HepG2 (cell line): ENCODE measurements at regions not wholly inside any gene's neighbourhood (a gene's known extent, or its start where the extent isn't known, plus 50 kb on each side); places are given as distances from the start of the nearest gene placed in this dataset.

Source experiments
- ARID2 ChIP-seq: sonication (generic); formaldehyde crosslinking; IDR thresholded peaks from 2 replicates; pipeline ENCODE4 v1.8.1; 2022; ENCODE audit warnings: mild to moderate bottlenecking, missing genetic modification reagents, borderline replicate concordance
- ATF7 ChIP-seq, 2 experiments: fragments of 450-650 bp in 1 of 2; sonication (generic) in 1 of 2; formaldehyde crosslinking in 1 of 2; IDR thresholded peaks; 2 replicates each; pipeline versions ENCODE4 v1.4.0 to v1.6.1; 2016 to 2020; ENCODE audit warnings: antibody characterized with exemption in 1 of 2, mild to moderate bottlenecking in 1 of 2, missing genetic modification reagents in 1 of 2
- CEBPB ChIP-seq: IDR thresholded peaks from 2 replicates; pipeline ENCODE4 v1.6.1; 2011; ENCODE audit warnings: low read depth, low read length, improper control_type of control experiment, borderline replicate concordance
- IRX3 ChIP-seq: sonication (generic); formaldehyde crosslinking; IDR thresholded peaks from 2 replicates; pipeline ENCODE4 v1.8.1; 2023; ENCODE audit warnings: mild to moderate bottlenecking, low read depth, missing genetic modification reagents, borderline replicate concordance
- KDM5A ChIP-seq: fragments of 200-600 bp; sonication (generic); IDR thresholded peaks from 2 replicates; pipeline ENCODE4 v1.7.0; 2018; ENCODE audit warnings: antibody characterized with exemption, mild to moderate bottlenecking, low read length, borderline replicate concordance
- RAD21 ChIP-seq: fragments of 450-650 bp; formaldehyde crosslinking; IDR thresholded peaks from 2 replicates; pipeline ENCODE4 v1.5.0; 2020; ENCODE audit warnings: mild to moderate bottlenecking
- SOX5 ChIP-seq: IDR thresholded peaks from 2 replicates; pipeline ENCODE4 v1.6.1; 2016; ENCODE audit warnings: borderline replicate concordance
- ZNF839 ChIP-seq: sonication (generic); formaldehyde crosslinking; IDR thresholded peaks from 2 replicates; pipeline ENCODE4 v1.4.0; 2020; ENCODE audit warnings: missing genetic modification reagents, mild to moderate bottlenecking, borderline replicate concordance
- TF ChIP-seq, protein P1 (sequence below): sonication (generic); formaldehyde crosslinking; IDR thresholded peaks from 2 replicates; pipeline ENCODE4 v1.4.0; 2020; ENCODE audit warnings: mild to moderate bottlenecking, missing genetic modification reagents, borderline replicate concordance
- TF ChIP-seq, protein P2 (sequence below), 2 experiments: sonication (generic) in 1 of 2; formaldehyde crosslinking in 1 of 2; IDR thresholded peaks; 2 replicates each; pipeline versions ENCODE4 v1.5.1 to v1.6.1; 2011 to 2020; ENCODE audit warnings: borderline replicate concordance in 1 of 2, low read depth in 1 of 2, low read length in 1 of 2, mild to moderate bottlenecking in 1 of 2, missing genetic modification reagents in 1 of 2, moderate library complexity in 1 of 2
- TF ChIP-seq, protein P3 (sequence below): sonication (generic); formaldehyde crosslinking; IDR thresholded peaks from 2 replicates; pipeline ENCODE4 v1.8.1; 2022; ENCODE audit warnings: low read depth, mild to moderate bottlenecking, missing genetic modification reagents
- TF ChIP-seq, protein P4 (sequence below): sonication (generic); formaldehyde crosslinking; IDR thresholded peaks from 2 replicates; pipeline ENCODE4 v1.4.0; 2020; ENCODE audit warnings: missing genetic modification reagents

DNA sequence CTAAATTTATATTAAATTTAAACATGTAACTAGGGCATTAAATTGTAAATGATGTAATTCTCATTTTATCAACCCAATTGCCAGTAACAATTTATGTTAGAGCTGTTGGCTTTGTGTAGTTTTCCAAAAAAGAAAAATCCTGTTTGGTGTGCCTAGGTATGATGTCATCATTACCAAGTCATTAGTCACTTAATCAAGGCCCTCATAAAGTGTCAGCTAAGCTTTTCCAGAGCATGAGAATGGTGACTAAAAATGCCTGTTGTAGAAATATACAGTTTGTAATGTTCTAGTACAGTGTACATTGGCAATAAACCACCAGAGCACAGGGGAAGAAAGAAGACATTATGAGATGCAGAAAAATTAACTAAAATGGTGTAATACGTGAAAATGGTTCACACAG is 593.8 kb upstream of the ANKRD30A start:
- TF ChIP-seq RAD21: no peak
- TF ChIP-seq, protein P1, sequence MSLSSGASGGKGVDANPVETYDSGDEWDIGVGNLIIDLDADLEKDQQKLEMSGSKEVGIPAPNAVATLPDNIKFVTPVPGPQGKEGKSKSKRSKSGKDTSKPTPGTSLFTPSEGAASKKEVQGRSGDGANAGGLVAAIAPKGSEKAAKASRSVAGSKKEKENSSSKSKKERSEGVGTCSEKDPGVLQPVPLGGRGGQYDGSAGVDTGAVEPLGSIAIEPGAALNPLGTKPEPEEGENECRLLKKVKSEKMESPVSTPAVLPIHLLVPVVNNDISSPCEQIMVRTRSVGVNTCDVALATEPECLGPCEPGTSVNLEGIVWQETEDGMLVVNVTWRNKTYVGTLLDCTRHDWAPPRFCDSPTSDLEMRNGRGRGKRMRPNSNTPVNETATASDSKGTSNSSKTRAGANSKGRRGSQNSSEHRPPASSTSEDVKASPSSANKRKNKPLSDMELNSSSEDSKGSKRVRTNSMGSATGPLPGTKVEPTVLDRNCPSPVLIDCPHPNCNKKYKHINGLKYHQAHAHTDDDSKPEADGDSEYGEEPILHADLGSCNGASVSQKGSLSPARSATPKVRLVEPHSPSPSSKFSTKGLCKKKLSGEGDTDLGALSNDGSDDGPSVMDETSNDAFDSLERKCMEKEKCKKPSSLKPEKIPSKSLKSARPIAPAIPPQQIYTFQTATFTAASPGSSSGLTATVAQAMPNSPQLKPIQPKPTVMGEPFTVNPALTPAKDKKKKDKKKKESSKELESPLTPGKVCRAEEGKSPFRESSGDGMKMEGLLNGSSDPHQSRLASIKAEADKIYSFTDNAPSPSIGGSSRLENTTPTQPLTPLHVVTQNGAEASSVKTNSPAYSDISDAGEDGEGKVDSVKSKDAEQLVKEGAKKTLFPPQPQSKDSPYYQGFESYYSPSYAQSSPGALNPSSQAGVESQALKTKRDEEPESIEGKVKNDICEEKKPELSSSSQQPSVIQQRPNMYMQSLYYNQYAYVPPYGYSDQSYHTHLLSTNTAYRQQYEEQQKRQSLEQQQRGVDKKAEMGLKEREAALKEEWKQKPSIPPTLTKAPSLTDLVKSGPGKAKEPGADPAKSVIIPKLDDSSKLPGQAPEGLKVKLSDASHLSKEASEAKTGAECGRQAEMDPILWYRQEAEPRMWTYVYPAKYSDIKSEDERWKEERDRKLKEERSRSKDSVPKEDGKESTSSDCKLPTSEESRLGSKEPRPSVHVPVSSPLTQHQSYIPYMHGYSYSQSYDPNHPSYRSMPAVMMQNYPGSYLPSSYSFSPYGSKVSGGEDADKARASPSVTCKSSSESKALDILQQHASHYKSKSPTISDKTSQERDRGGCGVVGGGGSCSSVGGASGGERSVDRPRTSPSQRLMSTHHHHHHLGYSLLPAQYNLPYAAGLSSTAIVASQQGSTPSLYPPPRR (CRISPR knock-in tag): no peak
- no peak for TF ChIP-seq ZNF839
- TF ChIP-seq, protein P2, sequence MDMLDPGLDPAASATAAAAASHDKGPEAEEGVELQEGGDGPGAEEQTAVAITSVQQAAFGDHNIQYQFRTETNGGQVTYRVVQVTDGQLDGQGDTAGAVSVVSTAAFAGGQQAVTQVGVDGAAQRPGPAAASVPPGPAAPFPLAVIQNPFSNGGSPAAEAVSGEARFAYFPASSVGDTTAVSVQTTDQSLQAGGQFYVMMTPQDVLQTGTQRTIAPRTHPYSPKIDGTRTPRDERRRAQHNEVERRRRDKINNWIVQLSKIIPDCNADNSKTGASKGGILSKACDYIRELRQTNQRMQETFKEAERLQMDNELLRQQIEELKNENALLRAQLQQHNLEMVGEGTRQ (IDR thresholded peaks at IDR 0.05; ENCODE audit: low read depth, low read length): no peak
- TF ChIP-seq, protein P2 (CRISPR knock-in tag; IDR thresholded peaks at IDR 0.05; ENCODE audit: borderline replicate concordance): no peak
- TF ChIP-seq, protein P3, sequence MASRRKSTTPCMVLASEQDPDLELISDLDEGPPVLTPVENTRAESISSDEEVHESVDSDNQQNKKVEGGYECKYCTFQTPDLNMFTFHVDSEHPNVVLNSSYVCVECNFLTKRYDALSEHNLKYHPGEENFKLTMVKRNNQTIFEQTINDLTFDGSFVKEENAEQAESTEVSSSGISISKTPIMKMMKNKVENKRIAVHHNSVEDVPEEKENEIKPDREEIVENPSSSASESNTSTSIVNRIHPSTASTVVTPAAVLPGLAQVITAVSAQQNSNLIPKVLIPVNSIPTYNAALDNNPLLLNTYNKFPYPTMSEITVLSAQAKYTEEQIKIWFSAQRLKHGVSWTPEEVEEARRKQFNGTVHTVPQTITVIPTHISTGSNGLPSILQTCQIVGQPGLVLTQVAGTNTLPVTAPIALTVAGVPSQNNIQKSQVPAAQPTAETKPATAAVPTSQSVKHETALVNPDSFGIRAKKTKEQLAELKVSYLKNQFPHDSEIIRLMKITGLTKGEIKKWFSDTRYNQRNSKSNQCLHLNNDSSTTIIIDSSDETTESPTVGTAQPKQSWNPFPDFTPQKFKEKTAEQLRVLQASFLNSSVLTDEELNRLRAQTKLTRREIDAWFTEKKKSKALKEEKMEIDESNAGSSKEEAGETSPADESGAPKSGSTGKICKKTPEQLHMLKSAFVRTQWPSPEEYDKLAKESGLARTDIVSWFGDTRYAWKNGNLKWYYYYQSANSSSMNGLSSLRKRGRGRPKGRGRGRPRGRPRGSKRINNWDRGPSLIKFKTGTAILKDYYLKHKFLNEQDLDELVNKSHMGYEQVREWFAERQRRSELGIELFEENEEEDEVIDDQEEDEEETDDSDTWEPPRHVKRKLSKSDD (CRISPR knock-in tag): no peak
- TF ChIP-seq KDM5A: no peak
- TF ChIP-seq IRX3 (CRISPR knock-in tag): no peak
- no peak for TF ChIP-seq SOX5 (CRISPR knock-in tag)
- peak; percentile 91 for TF ChIP-seq ATF7 (IDR thresholded peaks at IDR 0.05)
- no peak for TF ChIP-seq ATF7 (CRISPR knock-in tag; IDR thresholded peaks at IDR 0.05)
- TF ChIP-seq, protein P4, sequence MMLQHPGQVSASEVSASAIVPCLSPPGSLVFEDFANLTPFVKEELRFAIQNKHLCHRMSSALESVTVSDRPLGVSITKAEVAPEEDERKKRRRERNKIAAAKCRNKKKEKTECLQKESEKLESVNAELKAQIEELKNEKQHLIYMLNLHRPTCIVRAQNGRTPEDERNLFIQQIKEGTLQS (CRISPR knock-in tag): no peak
- TF ChIP-seq ARID2 (CRISPR knock-in tag): no peak
- no peak for TF ChIP-seq CEBPB
